ENCODE measurements at regions not wholly inside any gene's neighbourhood (a gene's known extent, or its start where the extent isn't known, plus 50 kb on each side); places are given as distances from the start of the nearest gene placed in this dataset.

DNA sequence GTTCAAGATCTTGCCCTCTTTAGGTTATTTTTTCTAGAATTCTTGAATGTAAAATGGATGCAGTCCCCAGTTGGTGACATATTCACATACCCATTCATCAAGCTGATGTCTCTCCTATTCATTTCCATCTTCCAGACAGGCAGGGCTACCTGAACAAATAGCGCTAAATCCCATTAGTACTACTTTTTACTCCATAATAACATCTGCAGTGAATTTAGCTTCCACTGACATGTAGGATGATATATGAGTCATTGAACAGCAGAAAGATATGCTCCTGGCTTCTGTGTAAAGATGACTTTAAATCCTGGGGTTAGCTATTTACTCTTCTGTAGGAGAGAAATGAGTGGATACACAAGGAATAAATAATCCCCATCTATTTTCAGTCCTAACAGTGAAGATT lies 194.7 kb downstream of the RND3 start:
- DNase-seq: no peak
- TF ChIP-seq, protein P1, sequence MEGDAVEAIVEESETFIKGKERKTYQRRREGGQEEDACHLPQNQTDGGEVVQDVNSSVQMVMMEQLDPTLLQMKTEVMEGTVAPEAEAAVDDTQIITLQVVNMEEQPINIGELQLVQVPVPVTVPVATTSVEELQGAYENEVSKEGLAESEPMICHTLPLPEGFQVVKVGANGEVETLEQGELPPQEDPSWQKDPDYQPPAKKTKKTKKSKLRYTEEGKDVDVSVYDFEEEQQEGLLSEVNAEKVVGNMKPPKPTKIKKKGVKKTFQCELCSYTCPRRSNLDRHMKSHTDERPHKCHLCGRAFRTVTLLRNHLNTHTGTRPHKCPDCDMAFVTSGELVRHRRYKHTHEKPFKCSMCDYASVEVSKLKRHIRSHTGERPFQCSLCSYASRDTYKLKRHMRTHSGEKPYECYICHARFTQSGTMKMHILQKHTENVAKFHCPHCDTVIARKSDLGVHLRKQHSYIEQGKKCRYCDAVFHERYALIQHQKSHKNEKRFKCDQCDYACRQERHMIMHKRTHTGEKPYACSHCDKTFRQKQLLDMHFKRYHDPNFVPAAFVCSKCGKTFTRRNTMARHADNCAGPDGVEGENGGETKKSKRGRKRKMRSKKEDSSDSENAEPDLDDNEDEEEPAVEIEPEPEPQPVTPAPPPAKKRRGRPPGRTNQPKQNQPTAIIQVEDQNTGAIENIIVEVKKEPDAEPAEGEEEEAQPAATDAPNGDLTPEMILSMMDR (IDR thresholded peaks at IDR 0.05; ENCODE audit: borderline replicate concordance): no peak
- H3K27ac ChIP-seq (replicated peaks): no peak overlapping the region

GRCh38 chr2:150292192-150292591 lies 195.3 kb downstream of the RND3 start:
- no peak overlapping the region for H3K4me3 ChIP-seq
- peaks cover 11% of the 10 kb centered on the region for H3K9me3 ChIP-seq (replicated peaks)
- TF ChIP-seq, protein P1 (IDR thresholded peaks at IDR 0.05; ENCODE audit: borderline replicate concordance): no peak
- no peaks in the 10 kb centered on the region for H3K27me3 ChIP-seq (ENCODE audit: low read depth)
- no peak overlapping the region for H3K27ac ChIP-seq (replicated peaks)
- DNase-seq: no peak
- intact Hi-C loops (cut with micrococcal nuclease): no loop called here
- H3K4me1 ChIP-seq: peaks cover 7% of the 10 kb centered on the region
- H3K36me3 ChIP-seq: no peaks in the 10 kb centered on the region

More for the DNA sequence above, 194.7 kb downstream of the RND3 start:
- peaks cover 7% of the 10 kb centered on the region for H3K4me1 ChIP-seq
- H3K36me3 ChIP-seq: no peaks in the 10 kb centered on the region
- intact Hi-C loops (cut with micrococcal nuclease): no loop called here
- H3K27me3 ChIP-seq (ENCODE audit: low read depth): no peaks in the 10 kb centered on the region
- H3K4me3 ChIP-seq: no peak overlapping the region
- peaks cover 11% of the 10 kb centered on the region for H3K9me3 ChIP-seq (replicated peaks)

DNA sequence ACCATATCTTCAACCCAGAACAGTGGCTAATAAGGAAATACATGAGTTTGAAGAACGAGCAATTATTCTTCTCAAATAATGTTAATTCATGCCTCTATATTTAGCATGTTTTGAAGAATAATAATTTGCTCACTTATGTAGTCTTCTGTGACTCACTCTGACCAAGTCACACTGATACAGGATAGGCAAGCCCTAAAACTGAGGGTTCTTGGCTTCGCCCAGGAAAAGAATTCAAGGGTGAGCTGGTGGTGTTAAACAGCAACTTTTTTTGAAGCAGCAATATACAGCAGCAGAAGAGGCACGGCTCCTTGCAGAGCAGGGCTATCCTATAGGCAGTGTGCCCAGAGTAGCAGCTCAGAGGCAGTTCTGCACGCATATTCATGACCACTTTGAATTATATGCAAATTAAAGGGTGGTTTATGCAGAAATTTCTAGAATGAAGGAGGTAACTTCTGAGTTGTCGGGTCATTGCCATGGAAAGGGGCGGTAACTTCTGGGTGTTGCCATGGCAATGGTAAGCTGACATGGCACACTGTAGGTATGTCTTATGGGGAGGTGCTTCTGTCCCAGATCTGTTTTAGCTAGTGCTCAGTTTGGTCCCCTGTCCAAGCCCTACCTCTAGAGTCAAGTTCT lies 200.6 kb downstream of the RND3 start:
- Histone ChIP-seq H3K27me3 (ENCODE audit: low read depth) (no peaks in the 10 kb centered on the region), H3K4me1 (peaks cover 10% of the 10 kb centered on the region), H3K9me3 (replicated peaks) (peaks cover 5% of the 10 kb centered on the region), H3K27ac (replicated peaks) (no peak overlapping the region), H3K4me3 (no peak overlapping the region), H3K36me3 (no peaks in the 10 kb centered on the region)
- TF ChIP-seq, protein P1 (IDR thresholded peaks at IDR 0.05; ENCODE audit: borderline replicate concordance): no peak
- DNase-seq: no peak
- intact Hi-C loops (cut with micrococcal nuclease): no loop called here

DNA sequence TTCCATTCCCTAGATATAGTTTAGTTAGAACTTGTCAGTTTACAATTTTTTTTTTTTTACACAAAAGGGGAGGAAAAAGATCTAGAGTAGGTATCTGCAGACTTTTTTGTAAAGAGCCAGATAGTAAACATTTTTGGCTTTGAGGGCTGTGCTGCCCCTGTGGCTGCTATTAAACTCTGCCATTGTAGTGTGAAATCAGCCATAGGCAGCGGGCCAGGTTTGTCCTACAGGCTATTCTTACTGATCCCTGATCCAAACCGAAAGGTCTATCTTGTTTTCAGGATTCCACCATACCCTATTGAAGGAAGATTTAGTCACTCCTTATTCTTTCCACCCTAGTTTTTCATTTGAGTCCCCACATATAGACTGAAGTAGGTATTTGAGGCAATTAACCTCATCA lies 203.4 kb downstream of the RND3 start:
- no peak overlapping the region for H3K4me3 ChIP-seq
- no peaks in the 10 kb centered on the region for H3K9me3 ChIP-seq (replicated peaks)
- H3K4me1 ChIP-seq: peaks cover 27% of the 10 kb centered on the region
- TF ChIP-seq, protein P1 (IDR thresholded peaks at IDR 0.05; ENCODE audit: borderline replicate concordance): no peak
- peak overlapping the region; percentile 66 for H3K27ac ChIP-seq (replicated peaks)
- no peaks in the 10 kb centered on the region for H3K36me3 ChIP-seq
- H3K27me3 ChIP-seq (ENCODE audit: low read depth): no peaks in the 10 kb centered on the region
- intact Hi-C loops (cut with micrococcal nuclease): no loop called here
- DNase-seq: no peak

DNA sequence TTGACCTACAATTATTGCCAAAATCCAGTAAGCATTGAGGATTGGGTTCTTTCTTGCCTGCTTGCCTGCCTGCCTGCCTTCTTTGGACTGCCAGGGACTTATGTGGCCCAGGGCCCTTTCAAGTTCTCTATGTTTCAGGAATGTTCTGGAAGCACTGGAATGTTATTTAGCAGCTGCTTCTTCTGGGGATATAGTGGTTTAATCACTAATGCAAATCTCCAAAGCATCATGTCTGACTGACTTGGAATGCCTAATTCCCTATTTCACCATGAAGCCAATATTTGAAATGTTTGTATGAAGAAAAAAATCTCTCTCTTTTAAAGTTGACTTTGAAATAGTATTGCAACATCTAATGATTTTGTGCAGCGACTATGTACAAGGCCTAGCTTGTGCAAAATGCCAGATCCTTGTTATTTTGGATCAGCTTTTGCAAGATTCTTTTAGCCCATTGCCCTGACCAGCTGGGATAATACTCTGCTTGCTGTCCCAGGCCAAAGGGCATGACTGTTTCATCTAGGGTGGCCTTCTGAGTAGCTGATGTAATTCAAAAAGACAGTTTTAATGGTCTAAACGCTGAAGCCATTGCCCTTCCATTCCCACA lies 204.6 kb downstream of the RND3 start:
- no peaks in the 10 kb centered on the region for H3K36me3 ChIP-seq
- H3K9me3 ChIP-seq (replicated peaks): peaks cover under 1% of the 10 kb centered on the region
- intact Hi-C loops (cut with micrococcal nuclease): no loop called here
- TF ChIP-seq, protein P1 (IDR thresholded peaks at IDR 0.05; ENCODE audit: borderline replicate concordance): no peak
- no peak overlapping the region for H3K4me3 ChIP-seq
- H3K4me1 ChIP-seq: peaks cover 27% of the 10 kb centered on the region
- no peaks in the 10 kb centered on the region for H3K27me3 ChIP-seq (ENCODE audit: low read depth)
- no peak for DNase-seq
- peak overlapping the region; percentile 66 for H3K27ac ChIP-seq (replicated peaks)
